HG03469 (cell line): ENCODE measurements at regions not wholly inside any gene's neighbourhood (a gene's known extent, or its start where the extent isn't known, plus 50 kb on each side); places are given as distances from the start of the nearest gene placed in this dataset.

ENCODE experiments used
- ATAC-seq: cut with Tn5 transposase; IDR thresholded peaks from one replicate; pipeline ENCODE4 v1.9.1; 2021; ENCODE audit warnings: mild to moderate bottlenecking, moderate library complexity, moderate number of reproducible peaks; ENCODE audit not compliant: unreplicated experiment

DNA sequence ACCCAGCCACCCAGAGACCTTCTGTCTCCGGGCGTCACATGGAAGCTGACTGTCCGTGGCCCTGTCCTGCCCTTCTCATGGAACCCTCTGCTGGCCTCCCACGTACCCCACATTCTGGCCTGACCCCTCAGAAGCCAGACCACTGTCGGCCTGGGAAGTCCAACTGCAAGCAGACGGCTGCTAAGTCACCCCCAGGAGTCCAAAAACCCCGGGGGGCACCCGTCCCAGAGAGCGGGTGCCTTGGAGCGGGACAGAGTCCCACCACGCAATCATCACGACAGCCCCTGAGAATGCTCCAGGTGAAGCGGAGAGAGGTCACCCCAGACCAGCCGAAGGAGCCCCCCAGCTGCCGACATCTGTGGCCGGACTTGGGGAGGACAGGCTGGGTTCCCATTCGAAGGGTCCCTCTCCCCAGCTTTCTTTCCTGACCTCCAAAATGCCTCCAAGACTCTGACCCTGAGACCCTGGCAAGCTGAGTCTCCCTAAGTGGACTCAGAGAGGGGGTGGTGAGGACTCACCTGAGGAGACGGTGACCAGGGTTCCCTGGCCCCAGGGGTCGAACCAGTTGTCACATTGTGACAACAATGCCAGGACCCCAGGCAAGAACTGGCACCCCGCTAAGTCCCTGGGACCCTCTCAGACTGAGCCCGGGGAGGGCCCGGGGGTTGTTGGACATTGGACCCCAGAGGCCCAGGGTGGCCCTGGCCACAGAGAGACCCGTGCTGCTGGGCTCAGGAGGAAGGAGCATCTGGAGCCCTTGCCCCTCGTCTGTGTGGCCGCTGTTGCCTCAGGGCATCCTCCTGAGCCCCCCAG lies 337.1 kb downstream of the TMEM121 start:
- no peak for ATAC-seq

DNA sequence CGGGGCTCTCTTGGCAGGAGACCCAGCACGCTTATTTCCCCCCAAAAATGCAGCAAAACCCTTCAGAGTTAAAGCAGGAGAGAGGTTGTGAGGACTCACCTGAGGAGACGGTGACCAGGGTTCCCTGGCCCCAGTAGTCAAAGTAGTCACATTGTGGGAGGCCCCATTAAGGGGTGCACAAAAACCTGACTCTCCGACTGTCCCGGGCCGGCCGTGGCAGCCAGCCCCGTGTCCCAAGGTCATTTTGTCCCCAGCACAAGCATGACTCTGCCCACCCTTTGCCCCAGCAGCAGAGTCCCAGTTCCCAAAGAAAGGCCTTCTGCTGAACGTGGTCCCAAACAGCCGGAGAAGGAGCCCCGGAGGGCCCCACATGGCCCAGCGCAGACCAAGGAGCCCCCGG lies 337.7 kb downstream of the TMEM121 start:
- ATAC-seq = no peak

DNA sequence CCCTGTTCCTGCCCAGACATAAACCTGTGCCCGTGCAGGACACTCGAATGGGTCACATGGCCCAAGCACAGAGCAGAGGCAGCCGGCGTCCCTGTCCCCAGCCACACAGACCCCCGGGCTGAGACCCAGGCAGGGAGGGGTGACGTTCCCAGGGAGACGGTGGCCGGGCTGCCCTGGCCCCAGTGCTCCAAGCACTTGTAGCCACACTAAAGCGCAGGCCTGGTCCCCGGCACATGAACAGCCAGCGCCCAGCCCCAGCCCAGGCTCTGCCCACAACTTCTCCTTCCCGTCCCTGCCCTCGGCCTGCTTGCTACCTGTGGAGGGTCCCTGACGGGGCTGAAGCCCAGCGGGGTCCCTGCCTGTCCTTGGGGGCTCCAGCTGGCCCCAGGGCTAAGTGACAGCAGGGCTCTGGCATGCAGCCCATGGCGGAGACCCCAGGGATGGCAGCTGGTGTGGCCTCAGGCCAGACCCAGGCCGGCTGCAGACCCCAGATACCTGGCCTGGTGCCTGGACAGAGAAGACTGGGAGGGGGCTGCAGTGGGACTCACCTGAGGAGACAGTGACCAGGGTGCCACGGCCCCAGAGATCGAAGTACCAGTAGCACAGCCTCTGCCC lies 338.4 kb downstream of the TMEM121 start:
- no peak for ATAC-seq

DNA sequence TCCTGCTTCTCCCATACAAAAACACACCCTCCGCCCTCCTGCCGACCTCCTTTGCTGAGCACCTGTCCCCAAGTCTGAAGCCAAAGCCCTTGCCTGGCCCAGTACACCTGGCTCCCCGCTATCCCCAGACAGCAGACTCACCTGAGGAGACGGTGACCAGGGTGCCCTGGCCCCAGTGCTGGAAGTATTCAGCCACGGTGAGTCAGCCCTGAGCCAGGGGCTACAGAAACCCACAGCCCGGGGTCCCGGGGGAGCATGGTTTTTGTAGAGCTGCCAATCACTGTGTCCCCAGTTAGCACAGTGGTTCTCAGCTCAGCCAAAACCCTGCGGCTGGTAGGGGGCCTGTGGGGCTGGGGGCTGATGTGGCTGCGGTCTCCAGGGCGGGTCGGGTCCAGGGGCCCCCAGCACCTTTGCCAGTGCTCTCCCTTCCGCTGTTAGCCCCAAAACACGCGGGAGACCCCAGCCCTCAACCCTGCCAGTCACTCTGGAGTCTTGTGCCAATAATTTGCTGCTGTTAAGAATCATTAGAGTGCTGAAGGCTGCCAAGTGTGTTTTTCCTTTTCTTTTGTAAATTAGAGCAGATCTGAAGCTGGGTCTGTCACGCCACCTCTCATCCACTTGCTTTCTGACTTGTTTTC lies 339.0 kb downstream of the TMEM121 start:
- no peak for ATAC-seq

DNA sequence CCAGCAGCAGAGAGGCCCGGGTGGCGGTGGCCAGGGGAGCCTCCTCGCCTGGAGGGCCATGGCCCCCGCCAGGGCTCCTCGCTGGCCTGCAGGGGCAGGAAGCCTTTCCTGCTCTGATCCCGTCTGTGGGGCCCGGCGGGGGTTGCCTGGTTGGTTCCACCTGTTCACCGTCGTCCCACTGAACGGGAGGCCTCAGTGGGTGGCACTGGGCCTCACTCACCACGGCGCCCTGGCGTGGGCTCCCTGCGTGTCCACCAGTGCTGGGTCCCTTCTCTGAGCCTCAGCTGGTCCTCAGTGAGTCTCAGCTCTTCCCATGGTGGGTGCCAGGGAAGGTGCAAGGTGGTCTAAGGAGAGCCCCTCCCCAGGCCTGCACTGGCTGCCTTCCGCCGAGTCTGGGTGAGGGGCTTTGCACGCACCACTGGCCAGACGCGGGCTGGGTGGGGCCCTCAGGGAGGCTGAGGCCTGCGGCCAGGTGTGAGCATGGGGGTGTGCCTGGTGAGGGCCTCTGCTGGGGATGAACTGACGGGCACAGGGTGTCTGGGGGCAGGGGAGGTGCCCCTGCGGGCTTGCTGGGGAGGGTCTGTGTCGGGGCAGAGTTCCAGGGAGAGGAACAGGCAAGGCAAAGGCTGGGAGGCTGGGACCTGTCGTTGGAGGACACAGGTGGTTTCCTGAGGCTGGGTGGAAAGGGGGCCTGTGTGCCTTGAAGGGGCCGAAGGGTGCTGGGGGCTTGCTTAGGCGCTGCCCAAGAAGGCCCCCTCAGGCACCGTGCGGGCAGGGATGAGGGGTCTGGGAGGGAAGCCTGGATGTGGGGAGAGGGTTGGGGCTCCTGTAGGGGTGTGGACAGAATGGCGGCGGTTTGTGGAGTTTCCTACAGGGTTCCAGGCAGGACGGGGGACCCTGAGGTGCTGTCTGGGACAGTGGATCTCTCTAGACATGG lies 339.8 kb downstream of the TMEM121 start:
- no peak for ATAC-seq

DNA sequence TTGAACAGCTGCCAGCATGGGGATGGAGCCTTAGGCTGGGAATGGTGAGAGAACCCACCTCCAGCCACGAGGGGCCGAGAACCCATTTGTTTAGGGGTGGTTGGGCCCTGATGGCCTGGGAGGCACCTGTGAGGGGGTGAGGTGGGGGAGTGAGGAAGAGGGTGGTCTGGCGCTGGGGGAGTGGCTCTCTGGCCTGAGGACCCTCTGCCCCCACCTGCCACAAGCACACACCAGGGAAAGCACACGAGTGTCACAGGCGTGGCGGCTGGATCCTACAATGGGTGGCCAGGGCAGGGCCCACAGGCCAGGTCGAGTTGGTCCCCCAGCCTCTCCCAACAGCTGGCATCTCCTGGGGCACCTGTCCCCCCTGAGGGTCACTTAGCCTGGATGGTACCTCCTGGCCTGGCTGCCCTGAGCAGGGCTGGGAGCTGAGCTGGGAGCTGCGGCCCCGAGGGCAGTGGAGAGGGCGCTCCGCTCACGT lies 340.5 kb downstream of the TMEM121 start:
- ATAC-seq = no peak

DNA sequence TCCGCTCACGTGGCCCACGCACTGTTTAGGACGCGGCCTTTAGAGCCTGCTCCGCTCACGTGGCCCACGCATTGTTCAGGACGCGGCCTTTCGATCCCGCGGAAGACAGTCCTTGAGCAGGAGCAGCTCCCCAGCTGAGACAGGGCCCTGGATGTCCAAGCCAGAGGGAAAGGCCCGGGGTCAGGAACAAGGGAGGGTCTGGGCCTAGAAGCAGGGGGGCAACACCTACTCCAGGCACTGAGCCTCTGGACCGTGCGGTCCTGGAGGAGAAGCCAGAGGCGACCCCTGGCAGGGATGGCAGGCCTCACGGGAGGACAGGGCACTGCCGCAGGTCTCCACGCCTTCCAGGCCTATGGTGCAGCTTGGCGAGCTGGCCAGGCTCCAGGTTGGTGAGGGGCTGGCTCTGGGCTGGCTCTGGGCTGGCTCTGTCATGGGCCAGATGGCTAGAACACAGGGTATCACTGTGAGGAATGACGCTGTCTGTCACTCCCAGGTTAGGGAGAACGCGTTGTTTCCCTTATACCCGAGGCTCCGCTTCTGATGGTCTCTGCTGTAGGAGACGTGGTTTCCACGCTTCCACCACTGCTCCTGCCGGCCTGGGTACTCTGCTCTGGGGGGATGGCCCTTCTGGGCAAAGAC lies 341.7 kb downstream of the TMEM121 start:
- no peak for ATAC-seq

DNA sequence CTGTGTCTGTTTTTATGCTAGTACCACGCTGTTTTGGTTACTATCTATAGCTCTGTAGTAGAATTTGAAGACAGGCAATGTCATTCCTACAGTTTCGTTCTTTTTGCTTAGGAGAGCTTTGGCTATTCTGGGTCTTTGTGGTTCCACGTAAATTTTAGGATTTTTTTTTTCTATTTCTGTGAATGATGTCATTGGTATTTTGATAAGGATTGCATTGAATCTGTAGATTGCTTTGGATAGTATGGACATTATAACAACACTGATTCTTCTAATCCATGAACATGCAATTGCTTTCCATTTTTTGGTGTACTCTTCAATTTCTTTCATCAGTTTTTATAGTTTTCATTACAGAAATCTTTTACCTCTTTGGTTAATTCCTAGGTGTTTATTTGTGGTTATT lies 345.2 kb downstream of the TMEM121 start:
- no peak for ATAC-seq

DNA sequence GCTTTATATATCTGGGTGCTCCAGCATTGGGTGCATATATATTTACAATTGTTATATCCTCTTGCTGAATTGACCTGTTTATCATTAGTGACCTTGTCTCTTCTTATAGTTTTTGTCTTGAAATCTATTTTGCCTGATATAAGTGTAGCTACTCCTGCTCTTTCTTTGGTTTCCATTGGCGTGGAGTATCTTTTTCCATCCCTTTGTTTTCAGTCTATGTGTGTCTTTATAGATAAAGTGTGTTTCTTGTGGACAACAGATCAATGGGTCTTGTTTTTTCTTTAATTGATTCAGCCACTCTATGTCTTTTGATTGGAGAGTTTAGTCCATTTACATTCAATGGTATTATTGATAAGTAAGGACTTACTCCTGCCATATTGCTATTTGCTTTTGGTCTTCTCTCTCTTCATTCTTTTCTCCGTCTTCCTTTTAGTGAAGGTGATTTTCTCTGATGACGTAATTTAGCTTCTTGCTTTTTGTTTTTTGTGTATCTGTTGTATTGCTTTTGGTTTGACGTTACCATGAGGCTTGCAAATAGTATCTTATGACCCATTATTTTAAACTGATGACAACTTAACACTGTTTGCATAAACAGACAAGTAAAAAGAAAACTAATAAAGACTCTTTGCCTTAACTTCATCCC lies 347.6 kb downstream of the TMEM121 start:
- ATAC-seq = no peak

DNA sequence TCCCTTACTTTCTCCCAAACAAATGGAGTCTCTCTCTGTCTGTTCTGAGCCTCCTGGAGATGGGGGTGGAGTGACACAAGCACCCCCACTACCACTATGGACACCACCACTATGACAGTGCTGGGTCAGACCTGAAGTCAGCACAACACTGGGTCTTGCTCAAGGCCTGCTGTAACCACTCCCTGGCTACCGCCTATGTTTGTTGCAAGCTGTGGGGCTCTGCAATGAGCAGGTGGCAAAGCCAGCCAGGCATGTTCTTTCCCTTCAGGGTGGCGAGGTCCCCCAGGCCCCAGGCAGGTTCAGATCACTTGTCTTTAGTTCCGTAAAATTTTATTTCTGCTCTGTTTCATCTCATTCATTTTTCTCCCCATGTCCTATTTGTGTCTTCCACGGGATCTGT lies 349.8 kb downstream of the TMEM121 start:
- no peak for ATAC-seq

DNA sequence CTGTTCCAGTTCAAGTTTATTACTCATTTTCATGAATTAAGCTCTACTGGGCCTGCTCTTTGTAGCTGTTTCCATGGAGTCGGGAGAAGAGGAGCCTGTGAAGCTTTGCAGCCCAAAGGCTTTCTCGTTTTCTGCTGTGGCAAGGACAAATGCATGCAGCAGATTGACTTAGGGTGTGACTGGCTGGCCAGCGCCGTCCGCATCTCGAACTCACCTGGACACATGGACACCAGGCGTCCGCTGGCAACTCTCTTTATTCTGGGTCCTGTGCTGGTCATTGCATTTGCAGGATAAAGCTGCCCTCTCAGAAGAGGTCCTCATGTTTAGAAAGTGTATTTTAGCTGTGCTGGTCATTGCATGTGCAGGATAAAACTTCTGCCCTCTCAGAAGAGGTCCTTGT lies 350.4 kb downstream of the TMEM121 start:
- no peak for ATAC-seq

DNA sequence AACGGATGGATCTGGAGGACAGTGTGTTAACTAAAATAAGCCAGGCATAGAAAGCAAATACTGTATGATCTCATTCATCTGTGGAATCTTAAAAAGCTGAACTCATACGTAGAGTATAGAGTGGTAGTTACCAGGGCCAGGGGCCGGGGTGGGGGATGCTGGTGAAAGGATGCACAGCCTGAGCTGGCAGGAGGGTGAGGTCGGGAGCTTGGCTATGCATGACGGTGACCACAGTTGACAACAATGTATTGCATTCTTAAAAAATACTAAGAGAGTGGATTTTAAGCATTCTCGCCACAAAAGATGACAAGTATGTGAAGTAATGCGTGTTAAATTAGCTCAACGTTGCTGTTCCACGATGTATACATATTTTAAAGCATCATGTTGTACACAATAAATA lies 351.3 kb downstream of the TMEM121 start:
- ATAC-seq = no peak

DNA sequence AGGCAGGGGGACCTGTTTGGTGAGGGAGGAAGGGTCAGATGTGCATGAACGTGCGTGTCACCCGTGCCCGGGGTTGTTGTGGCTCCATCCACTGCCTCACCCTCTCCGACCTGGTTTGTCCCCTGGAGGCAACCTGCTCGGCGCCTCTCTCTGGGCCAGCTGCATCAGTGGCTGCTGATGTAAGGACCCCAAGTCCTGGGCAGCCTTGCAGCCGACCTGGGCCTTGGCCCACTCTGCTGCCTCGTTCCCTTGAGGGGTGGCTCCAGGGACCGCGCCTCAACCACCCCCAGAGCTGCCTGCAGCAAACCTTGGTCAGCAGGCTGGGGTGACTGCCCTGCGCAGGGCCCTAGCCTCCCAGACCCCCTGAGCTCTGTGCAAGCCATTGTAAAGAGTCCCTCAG lies 351.7 kb downstream of the TMEM121 start:
- no peak for ATAC-seq

DNA sequence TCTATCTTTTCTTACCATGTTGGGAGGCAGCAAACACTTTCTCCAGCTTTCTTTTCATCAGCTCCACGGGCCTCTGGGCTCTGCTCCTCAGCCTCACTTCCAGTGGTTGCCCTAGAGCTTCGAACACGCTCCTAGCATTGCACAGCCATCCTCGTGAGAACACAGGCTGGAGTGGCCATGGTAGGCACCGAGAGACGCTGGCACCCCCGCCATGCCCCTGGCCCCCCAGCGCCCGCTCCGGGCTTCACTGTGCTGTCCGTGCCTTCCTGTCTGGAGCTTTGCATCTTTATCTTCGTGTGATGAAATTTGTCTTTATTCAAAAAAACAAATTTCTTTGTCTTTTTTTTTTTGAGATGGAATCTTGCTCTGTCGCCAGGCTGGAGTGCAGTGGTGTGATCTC lies 352.2 kb downstream of the TMEM121 start:
- ATAC-seq = no peak

DNA sequence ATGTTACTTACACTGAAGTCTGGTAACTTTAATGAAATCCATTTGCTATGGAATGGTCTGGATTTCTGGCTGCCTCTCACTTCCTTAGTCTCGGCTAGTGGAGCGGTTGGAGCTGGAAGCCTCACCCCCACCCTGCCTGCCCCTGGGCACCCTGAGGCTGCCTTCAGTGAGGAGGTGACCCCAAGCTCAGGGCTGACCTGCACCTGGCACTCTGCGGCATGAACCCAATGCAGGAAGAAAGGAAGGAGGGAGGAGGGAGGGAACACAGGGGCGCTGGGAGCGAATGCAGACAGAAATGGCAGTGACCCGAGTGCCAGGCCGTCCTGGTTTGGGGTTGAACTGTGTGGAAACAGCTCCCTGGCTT lies 353.1 kb downstream of the TMEM121 start:
- no peak for ATAC-seq

DNA sequence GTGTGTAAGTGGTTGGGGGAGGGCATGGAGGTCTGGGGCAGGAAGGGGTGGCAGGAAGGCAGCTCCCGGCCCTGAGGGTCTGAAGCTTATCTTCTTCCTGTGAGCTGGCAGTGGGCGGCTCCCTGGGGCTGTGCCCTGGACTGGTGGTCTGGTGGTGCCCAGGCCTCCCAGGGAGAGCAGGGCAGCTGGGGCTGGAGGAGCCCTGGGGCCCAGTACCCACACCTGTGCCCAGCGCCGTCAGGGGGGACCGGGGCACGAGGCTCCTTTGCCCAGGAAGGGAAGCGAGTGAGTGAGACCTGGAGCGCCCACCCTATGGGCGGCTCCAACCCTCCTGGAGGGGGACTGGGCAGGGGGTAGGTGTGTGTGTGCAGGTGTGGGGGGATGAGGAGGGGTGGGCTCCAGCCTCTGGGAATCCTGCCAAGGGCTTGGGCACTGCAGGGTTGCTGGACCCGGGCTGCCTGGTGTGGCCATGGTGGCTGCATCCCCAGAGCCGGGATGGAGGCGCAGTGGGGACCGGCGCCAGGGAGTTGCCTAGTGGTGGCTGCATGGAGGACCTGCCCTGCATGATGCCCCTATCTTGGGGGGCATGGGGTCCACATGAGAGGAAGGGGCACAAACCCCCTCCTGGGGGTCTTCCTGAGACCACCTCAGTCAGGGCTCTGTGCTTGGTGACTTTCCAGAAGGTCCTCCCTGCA lies 353.6 kb downstream of the TMEM121 start:
- ATAC-seq = no peak

DNA sequence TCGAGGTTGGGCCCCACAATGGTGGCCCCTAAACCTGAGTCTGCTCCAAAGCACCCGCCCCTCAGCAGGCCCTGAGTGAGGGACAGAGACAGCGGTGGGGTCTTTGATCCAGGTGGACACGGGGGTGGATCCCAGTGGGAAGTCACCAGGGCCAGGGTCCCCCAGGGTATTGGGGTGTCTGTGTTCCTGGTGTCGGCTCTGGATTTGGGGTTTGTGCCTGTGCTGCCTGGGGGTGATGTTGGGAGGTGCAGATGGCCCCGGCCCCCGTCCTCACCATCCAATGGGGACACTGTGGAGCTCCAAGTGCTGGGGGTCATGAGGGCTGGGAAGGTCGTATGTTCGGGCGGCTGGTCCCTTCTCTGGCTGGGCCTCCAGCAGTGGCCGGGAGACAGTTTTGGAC lies 354.2 kb downstream of the TMEM121 start:
- no peak for ATAC-seq

DNA sequence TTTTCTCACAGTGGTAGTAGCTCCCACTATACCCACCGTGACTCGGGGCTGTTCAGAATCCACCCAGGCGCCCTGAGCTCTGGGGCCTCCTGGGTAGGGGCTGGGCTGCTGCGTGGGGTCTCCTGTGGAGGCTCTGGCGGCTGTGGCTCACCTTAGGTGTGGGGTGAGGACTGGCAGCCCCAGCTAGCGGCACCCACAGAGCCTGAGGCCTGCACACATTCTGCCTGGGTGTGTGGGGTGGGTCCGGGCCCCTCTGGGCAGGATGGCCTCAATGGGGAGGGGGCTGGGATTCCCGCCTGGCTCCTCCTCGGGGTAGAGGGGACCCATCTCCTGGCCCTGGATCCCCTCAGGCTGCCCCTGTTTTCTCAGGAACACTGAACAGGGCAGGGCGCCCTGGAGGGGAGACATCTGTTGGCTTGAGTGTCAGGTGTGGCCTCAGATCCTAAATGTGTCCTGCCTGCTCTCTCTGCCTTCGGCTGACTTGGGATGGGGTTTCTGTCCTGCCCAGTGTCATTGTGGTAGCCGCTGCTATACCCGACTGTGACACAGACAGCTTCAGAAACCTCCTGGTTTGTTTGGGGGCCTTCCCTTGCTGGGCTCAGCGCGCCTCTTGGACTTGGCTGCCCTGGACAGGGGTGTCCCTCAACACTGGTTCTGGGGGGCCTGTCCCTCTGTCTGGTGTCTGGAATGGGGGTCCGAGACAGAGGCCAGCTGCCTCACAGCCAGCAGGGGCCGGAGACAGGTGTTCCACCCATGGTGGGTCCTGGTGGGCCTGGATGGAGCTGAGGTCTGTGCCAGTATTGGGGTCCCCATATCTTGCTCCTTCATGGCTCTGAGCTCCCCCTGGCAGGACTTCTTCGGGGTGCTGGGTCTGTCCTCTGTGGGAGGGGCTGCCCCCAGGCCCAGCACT lies 354.9 kb downstream of the TMEM121 start:
- no peak for ATAC-seq
